GM18868 (cell line): ENCODE measurements at regions not wholly inside any gene's neighbourhood (a gene's known extent, or its start where the extent isn't known, plus 50 kb on each side); places are given as distances from the start of the nearest gene placed in this dataset.
"Not testable (repeated sequence)": the region's sequence is repeated elsewhere in the genome, so short reads cannot be mapped to it uniquely, and the experiment has no call there.

ENCODE experiments used
- ATAC-seq: cut with Tn5 transposase; IDR thresholded peaks from one replicate; pipeline ENCODE4 v1.9.1; 2021; ENCODE audit warnings: mild to moderate bottlenecking, moderate library complexity; ENCODE audit not compliant: unreplicated experiment

- no peak for ATAC-seq
These were observed 1187.7 kb upstream of the ADGRL4 start for GRCh38 chr1:80194221-80194620.

GRCh38 chr1:80181418-80181817 is 1174.9 kb upstream of the ADGRL4 start:
- ATAC-seq: no peak

- no peak for ATAC-seq
These were observed 1165.1 kb upstream of the ADGRL4 start for GRCh38 chr1:80171631-80172030.

- no peak for ATAC-seq
These were observed 1164.4 kb upstream of the ADGRL4 start for GRCh38 chr1:80170811-80171485.

- no peak for ATAC-seq
These were observed 1157.6 kb upstream of the ADGRL4 start for GRCh38 chr1:80164150-80164549.

GRCh38 chr1:80163686-80164085 is 1157.2 kb upstream of the ADGRL4 start:
- no peak for ATAC-seq

GRCh38 chr1:80158771-80159170 is 1152.2 kb upstream of the ADGRL4 start:
- no peak for ATAC-seq

- no peak for ATAC-seq
These were observed 1151.7 kb upstream of the ADGRL4 start for GRCh38 chr1:80158266-80158665.

- no peak for ATAC-seq
These were observed 1148.8 kb upstream of the ADGRL4 start for GRCh38 chr1:80155371-80155770.

GRCh38 chr1:80154176-80154575 is 1147.6 kb upstream of the ADGRL4 start:
- ATAC-seq: no peak

GRCh38 chr1:80153762-80154161 is 1147.2 kb upstream of the ADGRL4 start:
- ATAC-seq: no peak

- ATAC-seq: no peak
These were observed 1136.8 kb upstream of the ADGRL4 start for GRCh38 chr1:80143361-80143760.

GRCh38 chr1:80137946-80138602 is 1131.5 kb upstream of the ADGRL4 start:
- not testable (repeated sequence) for ATAC-seq

- no peak for ATAC-seq
These were observed 1106.9 kb upstream of the ADGRL4 start for GRCh38 chr1:80113168-80114038.

- ATAC-seq: no peak
These were observed 1094.6 kb upstream of the ADGRL4 start for GRCh38 chr1:80101159-80101558.

GRCh38 chr1:80099713-80100112 is 1093.2 kb upstream of the ADGRL4 start:
- ATAC-seq: no peak

GRCh38 chr1:80085067-80085466 is 1078.5 kb upstream of the ADGRL4 start:
- ATAC-seq: no peak

- no peak for ATAC-seq
These were observed 1077.4 kb upstream of the ADGRL4 start for GRCh38 chr1:80083892-80084291.

GRCh38 chr1:80076469-80076868 is 1069.9 kb upstream of the ADGRL4 start:
- ATAC-seq: no peak

- no peak for ATAC-seq
These were observed 1068.8 kb upstream of the ADGRL4 start for GRCh38 chr1:80075351-80075750.

- ATAC-seq: no peak
These were observed 1066.0 kb upstream of the ADGRL4 start for GRCh38 chr1:80072563-80072962.

- ATAC-seq: no peak
These were observed 1059.5 kb upstream of the ADGRL4 start for GRCh38 chr1:80066060-80066459.
